ENCODE measurements at regions not wholly inside any gene's neighbourhood (a gene's known extent, or its start where the extent isn't known, plus 50 kb on each side); places are given as distances from the start of the nearest gene placed in this dataset.

GRCh38 chr4:24411299-24411698 is 173.1 kb downstream of the DHX15 start:
- no peak overlapping the region for H3K27ac Mint-ChIP-seq

DNA sequence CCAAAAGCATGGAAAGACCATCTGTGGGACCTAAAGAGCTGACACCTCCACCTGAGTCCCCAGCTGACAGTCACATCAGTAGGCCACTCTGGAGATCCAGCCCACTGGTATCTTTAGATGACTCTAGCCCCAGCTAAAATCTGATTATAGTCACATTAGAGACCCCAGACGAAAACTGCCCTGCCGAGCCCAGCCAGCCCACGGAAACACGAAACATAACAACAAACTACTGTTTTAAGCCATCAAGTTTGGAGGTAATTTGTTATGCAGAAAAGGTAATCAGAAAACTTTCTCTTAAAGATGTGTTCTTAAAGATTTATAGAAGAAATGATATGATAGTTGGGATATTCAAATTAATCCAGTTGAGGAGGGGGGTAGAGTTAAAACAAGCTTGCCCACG is 175.7 kb downstream of the DHX15 start:
- no peaks in the 10 kb centered on the region for H3K36me3 Mint-ChIP-seq (ENCODE audit: low read depth)
- no peak overlapping the region for H3K4me3 Mint-ChIP-seq
- no peak overlapping the region for H3K27ac Mint-ChIP-seq
- no peak for DNase-seq
- H3K4me1 Mint-ChIP-seq, result no peaks in the 10 kb centered on the region
- H3K9me3 Mint-ChIP-seq, result no peaks in the 10 kb centered on the region
- peaks cover 11% of the 10 kb centered on the region for H3K27me3 Mint-ChIP-seq
- POLR2A ChIA-PET, result no interaction called here
- CTCF ChIA-PET, result interaction anchor here (0.6 kb wide), 1 partner anchor 1171 kb away, joined by 3 read pairs; no protein-coding TSS in a partner anchor

More at GRCh38 chr4:24411299-24411698, 173.1 kb downstream of the DHX15 start:
- ChIA-PET CTCF (no interaction called here), POLR2A (no interaction called here)
- no peaks in the 10 kb centered on the region for H3K4me1 Mint-ChIP-seq
- peaks cover 7% of the 10 kb centered on the region for H3K27me3 Mint-ChIP-seq
- no peak for DNase-seq
- H3K36me3 Mint-ChIP-seq (ENCODE audit: low read depth), result no peaks in the 10 kb centered on the region
- H3K4me3 Mint-ChIP-seq, result no peak overlapping the region
- no peaks in the 10 kb centered on the region for H3K9me3 Mint-ChIP-seq

GRCh38 chr4:24405926-24406325 is 178.4 kb downstream of the DHX15 start:
- Mint-ChIP-seq H3K4me1 (no peaks in the 10 kb centered on the region), H3K4me3 (no peak overlapping the region), H3K27me3 (peaks cover 4% of the 10 kb centered on the region), H3K36me3 (ENCODE audit: low read depth) (no peaks in the 10 kb centered on the region), H3K27ac (no peak overlapping the region), H3K9me3 (no peaks in the 10 kb centered on the region)
- no peak for DNase-seq
- ChIA-PET POLR2A (no interaction called here), CTCF (no interaction called here)

- Mint-ChIP-seq H3K27me3 (peaks cover 4% of the 10 kb centered on the region), H3K9me3 (no peaks in the 10 kb centered on the region), H3K4me1 (no peaks in the 10 kb centered on the region), H3K4me3 (no peak overlapping the region), H3K36me3 (ENCODE audit: low read depth) (no peaks in the 10 kb centered on the region), H3K27ac (no peak overlapping the region)
- no peak for DNase-seq
- ChIA-PET POLR2A (no interaction called here), CTCF (no interaction called here)
These were observed 179.0 kb downstream of the DHX15 start for GRCh38 chr4:24405341-24405740.

- ChIA-PET CTCF (no interaction called here), POLR2A (no interaction called here)
- no peaks in the 10 kb centered on the region for H3K4me1 Mint-ChIP-seq
- H3K36me3 Mint-ChIP-seq (ENCODE audit: low read depth), result no peaks in the 10 kb centered on the region
- peaks cover 4% of the 10 kb centered on the region for H3K27me3 Mint-ChIP-seq
- no peak for DNase-seq
- H3K9me3 Mint-ChIP-seq, result no peaks in the 10 kb centered on the region
- no peak overlapping the region for H3K27ac Mint-ChIP-seq
- no peak overlapping the region for H3K4me3 Mint-ChIP-seq
These were observed 180.1 kb downstream of the DHX15 start for GRCh38 chr4:24404281-24404680.

- Mint-ChIP-seq H3K4me1 (no peaks in the 10 kb centered on the region), H3K27me3 (peaks cover 4% of the 10 kb centered on the region), H3K4me3 (no peak overlapping the region), H3K36me3 (ENCODE audit: low read depth) (no peaks in the 10 kb centered on the region), H3K9me3 (no peaks in the 10 kb centered on the region), H3K27ac (no peak overlapping the region)
- DNase-seq, result no peak
- POLR2A ChIA-PET, result no interaction called here
- CTCF ChIA-PET, result no interaction called here
These were observed 181.1 kb downstream of the DHX15 start for GRCh38 chr4:24403265-24403664.

DNA sequence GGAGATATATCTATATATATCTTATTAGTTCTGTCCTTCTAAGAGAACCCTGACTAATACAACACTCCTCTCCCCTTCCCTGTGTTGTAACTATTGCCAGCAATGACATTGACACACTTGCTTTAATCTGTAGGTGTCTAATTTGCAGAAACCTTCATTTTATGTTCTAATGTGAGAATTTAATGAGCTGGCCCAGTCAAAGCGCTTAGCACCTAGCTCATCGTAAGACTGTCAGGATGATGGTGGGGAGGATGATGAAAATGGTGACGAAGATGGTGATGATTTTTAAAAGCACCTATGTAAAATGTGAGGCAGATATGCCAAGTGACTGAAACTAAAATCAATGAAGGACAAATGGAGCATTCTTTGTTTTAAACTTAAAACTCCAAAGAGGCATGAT is 183.8 kb downstream of the DHX15 start:
- ChIA-PET POLR2A (no interaction called here), CTCF (no interaction called here)
- DNase-seq, result no peak
- Mint-ChIP-seq H3K27me3 (peaks cover 4% of the 10 kb centered on the region), H3K36me3 (ENCODE audit: low read depth) (no peaks in the 10 kb centered on the region), H3K4me1 (no peaks in the 10 kb centered on the region), H3K9me3 (no peaks in the 10 kb centered on the region), H3K27ac (no peak overlapping the region), H3K4me3 (no peak overlapping the region)

DNA sequence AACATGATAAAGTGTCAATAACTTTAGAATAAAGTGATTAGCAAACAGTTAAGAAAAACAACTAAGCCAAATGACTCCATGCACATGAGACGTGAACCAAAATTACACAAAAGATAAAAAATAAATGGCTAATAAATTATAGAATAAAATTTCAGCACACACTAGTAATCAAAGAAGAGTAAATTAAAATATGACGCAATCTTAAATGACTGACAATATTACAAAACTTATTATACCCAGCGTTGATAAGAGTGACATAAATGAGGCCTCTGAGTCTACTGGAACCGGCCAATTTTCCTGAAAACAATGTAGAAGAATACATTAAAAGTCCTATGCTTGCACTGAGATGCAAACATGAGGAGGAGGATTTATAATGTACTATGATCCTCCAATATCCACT is 187.4 kb downstream of the DHX15 start:
- DNase-seq, result no peak
- H3K27ac Mint-ChIP-seq, result no peak overlapping the region
- no peaks in the 10 kb centered on the region for H3K4me1 Mint-ChIP-seq
- CTCF ChIA-PET, result no interaction called here
- no peaks in the 10 kb centered on the region for H3K36me3 Mint-ChIP-seq (ENCODE audit: low read depth)
- no peaks in the 10 kb centered on the region for H3K27me3 Mint-ChIP-seq
- no peak overlapping the region for H3K4me3 Mint-ChIP-seq
- H3K9me3 Mint-ChIP-seq, result no peaks in the 10 kb centered on the region
- POLR2A ChIA-PET, result no interaction called here

DNA sequence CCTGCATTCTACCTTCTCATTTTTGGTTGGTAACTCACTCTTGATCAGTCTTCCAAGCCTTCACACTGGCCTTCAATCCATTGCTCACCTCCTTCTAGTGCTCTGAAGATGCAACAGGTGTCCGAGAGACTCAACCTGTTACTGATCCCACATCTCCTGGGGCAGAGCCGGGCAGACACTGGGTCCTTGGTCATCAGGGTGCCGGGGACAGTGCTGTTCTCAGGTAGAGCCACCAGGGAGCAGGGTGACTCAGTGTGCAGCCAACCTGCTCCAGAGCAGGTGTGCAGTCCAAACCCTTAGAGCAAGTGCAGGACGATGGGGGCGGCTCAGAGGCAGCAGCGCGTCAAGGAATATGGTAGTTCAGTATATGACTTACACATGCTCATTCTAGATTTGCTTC is 188.4 kb downstream of the DHX15 start:
- H3K36me3 Mint-ChIP-seq (ENCODE audit: low read depth), result no peaks in the 10 kb centered on the region
- no peaks in the 10 kb centered on the region for H3K4me1 Mint-ChIP-seq
- no peaks in the 10 kb centered on the region for H3K27me3 Mint-ChIP-seq
- no peaks in the 10 kb centered on the region for H3K9me3 Mint-ChIP-seq
- DNase-seq, result no peak
- POLR2A ChIA-PET, result no interaction called here
- CTCF ChIA-PET, result no interaction called here
- H3K27ac Mint-ChIP-seq, result no peak overlapping the region
- H3K4me3 Mint-ChIP-seq, result no peak overlapping the region

GRCh38 chr4:24394041-24394440 is 190.3 kb downstream of the DHX15 start:
- Mint-ChIP-seq H3K27me3 (no peaks in the 10 kb centered on the region), H3K4me1 (no peaks in the 10 kb centered on the region), H3K4me3 (no peak overlapping the region), H3K36me3 (ENCODE audit: low read depth) (no peaks in the 10 kb centered on the region), H3K27ac (no peak overlapping the region), H3K9me3 (no peaks in the 10 kb centered on the region)
- ChIA-PET POLR2A (no interaction called here), CTCF (no interaction called here)
- DNase-seq, result no peak

DNA sequence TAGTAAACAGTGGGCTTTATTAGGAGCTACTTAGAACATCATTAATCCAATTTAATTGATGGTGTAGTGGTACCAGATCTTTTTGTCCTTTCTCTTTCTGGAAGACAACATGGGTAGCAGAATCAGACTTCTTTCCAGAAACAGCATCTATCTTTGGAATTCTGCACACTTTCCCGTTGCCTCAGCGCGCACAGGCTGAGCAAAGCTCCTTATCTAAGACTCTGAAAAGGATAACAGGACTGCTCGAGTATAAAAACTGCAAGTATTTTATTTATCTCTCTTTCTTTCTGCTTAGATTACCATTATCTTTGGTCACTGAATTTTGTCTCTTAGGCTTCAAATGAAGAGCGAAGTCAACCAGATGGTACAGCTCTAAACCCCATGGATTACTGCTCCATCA is 191.7 kb downstream of the DHX15 start:
- Mint-ChIP-seq H3K36me3 (ENCODE audit: low read depth) (no peaks in the 10 kb centered on the region), H3K27me3 (no peaks in the 10 kb centered on the region), H3K9me3 (no peaks in the 10 kb centered on the region), H3K4me1 (no peaks in the 10 kb centered on the region), H3K27ac (no peak overlapping the region), H3K4me3 (no peak overlapping the region)
- ChIA-PET POLR2A (no interaction called here), CTCF (no interaction called here)
- no peak for DNase-seq

DNA sequence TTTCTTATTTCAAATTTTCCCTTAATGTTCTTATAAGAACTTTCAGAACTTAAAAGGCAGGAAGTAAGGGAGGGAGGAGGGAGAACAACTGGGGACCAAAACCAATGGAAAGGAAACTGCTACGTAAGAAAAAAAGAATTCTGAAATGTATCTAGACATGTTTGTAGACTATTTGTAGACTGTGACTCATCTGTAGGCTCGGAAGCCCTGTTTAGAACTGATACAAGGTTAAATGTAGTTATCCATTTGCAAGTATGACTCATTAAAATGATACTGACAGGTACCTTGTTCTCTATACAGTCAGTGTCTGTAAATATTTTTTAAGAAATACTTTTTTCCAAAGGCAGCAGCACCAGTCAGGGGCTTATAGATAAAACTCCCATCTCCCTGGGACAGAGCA is 202.0 kb downstream of the DHX15 start:
- Mint-ChIP-seq H3K9me3 (no peaks in the 10 kb centered on the region), H3K4me1 (no peaks in the 10 kb centered on the region), H3K36me3 (ENCODE audit: low read depth) (no peaks in the 10 kb centered on the region), H3K4me3 (no peak overlapping the region), H3K27me3 (peaks cover 2% of the 10 kb centered on the region), H3K27ac (no peak overlapping the region)
- ChIA-PET CTCF (no interaction called here), POLR2A (no interaction called here)
- no peak for DNase-seq

DNA sequence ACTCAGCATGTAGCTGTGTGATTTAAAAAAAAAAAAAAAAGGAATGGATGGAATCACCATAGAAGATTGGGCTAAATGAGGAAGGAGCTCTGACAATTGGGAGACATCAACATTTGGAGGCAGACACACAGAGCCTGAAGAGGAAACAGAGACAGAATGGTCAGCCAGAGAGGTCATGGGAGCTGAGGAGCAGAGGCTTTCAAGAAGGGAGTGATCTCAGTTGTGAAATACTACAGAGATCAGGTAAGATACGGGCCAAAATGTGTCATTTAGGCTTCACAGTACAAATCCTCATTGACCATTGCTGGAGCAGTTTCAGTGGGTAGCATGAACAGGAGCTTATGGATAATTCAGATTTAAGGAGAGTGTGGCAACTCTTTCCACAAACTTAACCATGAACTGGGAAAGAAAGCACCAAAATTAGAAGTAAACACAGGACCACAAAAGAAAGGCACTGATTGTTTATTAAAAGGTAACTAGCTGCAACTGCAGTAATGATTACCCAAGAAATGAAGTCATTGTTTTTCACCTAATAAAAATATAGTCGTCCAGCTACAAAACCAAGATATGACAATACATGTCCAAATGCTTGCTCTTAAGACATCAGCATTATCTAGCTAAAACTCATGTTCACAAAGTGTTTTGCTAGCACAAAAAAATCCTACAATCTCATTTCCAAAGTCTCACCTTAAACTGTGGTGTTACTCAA is 203.2 kb downstream of the DHX15 start:
- Mint-ChIP-seq H3K27me3 (peaks cover 2% of the 10 kb centered on the region), H3K9me3 (peaks cover 1% of the 10 kb centered on the region), H3K4me1 (no peaks in the 10 kb centered on the region), H3K4me3 (no peak overlapping the region), H3K36me3 (ENCODE audit: low read depth) (no peaks in the 10 kb centered on the region), H3K27ac (no peak overlapping the region)
- no peak for DNase-seq
- POLR2A ChIA-PET, result no interaction called here
- CTCF ChIA-PET, result interaction anchor here (0.6 kb wide), 1 partner anchor 9 kb away, joined by 5 read pairs; no protein-coding TSS in a partner anchor

GRCh38 chr4:24373704-24374103 is 210.7 kb downstream of the DHX15 start:
- ChIA-PET CTCF (no interaction called here), POLR2A (no interaction called here)
- DNase-seq, result no peak
- Mint-ChIP-seq H3K27me3 (no peaks in the 10 kb centered on the region), H3K4me1 (no peaks in the 10 kb centered on the region), H3K27ac (no peak overlapping the region), H3K36me3 (ENCODE audit: low read depth) (no peaks in the 10 kb centered on the region), H3K9me3 (peaks cover 1% of the 10 kb centered on the region), H3K4me3 (no peak overlapping the region)

All from activated CD4-positive, alpha-beta T cell treated with anti-CD3 and anti-CD28 coated beads, Interleukin-2, amount 10 ng/mL, durations not matched to agents 7 days and 5 days (primary cell).